ENCODE measurements at regions not wholly inside any gene's neighbourhood (a gene's known extent, or its start where the extent isn't known, plus 50 kb on each side); places are given as distances from the start of the nearest gene placed in this dataset.
"Not testable (repeated sequence)": the region's sequence is repeated elsewhere in the genome, so short reads cannot be mapped to it uniquely, and the experiment has no call there.

- TF ChIP-seq, protein P1, sequence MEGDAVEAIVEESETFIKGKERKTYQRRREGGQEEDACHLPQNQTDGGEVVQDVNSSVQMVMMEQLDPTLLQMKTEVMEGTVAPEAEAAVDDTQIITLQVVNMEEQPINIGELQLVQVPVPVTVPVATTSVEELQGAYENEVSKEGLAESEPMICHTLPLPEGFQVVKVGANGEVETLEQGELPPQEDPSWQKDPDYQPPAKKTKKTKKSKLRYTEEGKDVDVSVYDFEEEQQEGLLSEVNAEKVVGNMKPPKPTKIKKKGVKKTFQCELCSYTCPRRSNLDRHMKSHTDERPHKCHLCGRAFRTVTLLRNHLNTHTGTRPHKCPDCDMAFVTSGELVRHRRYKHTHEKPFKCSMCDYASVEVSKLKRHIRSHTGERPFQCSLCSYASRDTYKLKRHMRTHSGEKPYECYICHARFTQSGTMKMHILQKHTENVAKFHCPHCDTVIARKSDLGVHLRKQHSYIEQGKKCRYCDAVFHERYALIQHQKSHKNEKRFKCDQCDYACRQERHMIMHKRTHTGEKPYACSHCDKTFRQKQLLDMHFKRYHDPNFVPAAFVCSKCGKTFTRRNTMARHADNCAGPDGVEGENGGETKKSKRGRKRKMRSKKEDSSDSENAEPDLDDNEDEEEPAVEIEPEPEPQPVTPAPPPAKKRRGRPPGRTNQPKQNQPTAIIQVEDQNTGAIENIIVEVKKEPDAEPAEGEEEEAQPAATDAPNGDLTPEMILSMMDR (IDR thresholded peaks at IDR 0.05): not testable (repeated sequence)
- not testable (repeated sequence) for TF ChIP-seq EZH2 (IDR thresholded peaks at IDR 0.05; ENCODE audit: borderline replicate concordance, insufficient read depth, low read depth, low read length, poor library complexity, severe bottlenecking)
Observed at GRCh38 chr10:87437450-87437849, 67.2 kb upstream of the MINPP1 start.

Measured in B cell (primary cell).